GM12878 (cell line): ENCODE measurements at regions not wholly inside any gene's neighbourhood (a gene's known extent, or its start where the extent isn't known, plus 50 kb on each side); places are given as distances from the start of the nearest gene placed in this dataset.

ENCODE experiments used
- CBX5 ChIP-seq: sonication (generic); IDR thresholded peaks from 2 replicates; pipeline ENCODE4 v1.6.1; 2016; ENCODE audit warnings: low read depth, moderate library complexity, mild to moderate bottlenecking, inconsistent platforms
- CREB1 ChIP-seq: IDR thresholded peaks from 2 replicates; pipeline ENCODE4 v1.6.1; 2012; ENCODE audit warnings: low read depth, mild to moderate bottlenecking, inconsistent platforms
- DPF2 ChIP-seq: fragments of 450-650 bp; IDR thresholded peaks from 2 replicates; pipeline ENCODE4 v1.6.1; 2017; ENCODE audit warnings: mild to moderate bottlenecking
- MTA3 ChIP-seq: IDR thresholded peaks from 2 replicates; pipeline ENCODE4 v1.6.1; 2012; ENCODE audit warnings: low read length, inconsistent platforms, borderline replicate concordance
- NFYA ChIP-seq: IDR thresholded peaks from 2 replicates; pipeline ENCODE4 v1.6.1; 2011; ENCODE audit warnings: low read depth, mild to moderate bottlenecking, low read length, improper control_type of control experiment, borderline replicate concordance
- NR2F1 ChIP-seq: fragments of 450-650 bp; conservative IDR thresholded peaks from 2 replicates; pipeline ENCODE4 v1.6.1; 2017; ENCODE audit warnings: mild to moderate bottlenecking
- RBBP5 ChIP-seq: fragments of 200-600 bp; sonication (generic); conservative IDR thresholded peaks from 2 replicates; pipeline ENCODE4 v1.6.1; 2016
- TF ChIP-seq, protein P1 (sequence below): fragments of 450-650 bp; formaldehyde crosslinking; IDR thresholded peaks from 2 replicates; pipeline ENCODE4 v1.4.0; 2020; ENCODE audit warnings: mild to moderate bottlenecking, moderate library complexity
- TF ChIP-seq, protein P2 (sequence below): fragments of 450-650 bp; IDR thresholded peaks from 2 replicates; pipeline ENCODE4 v1.6.1; 2017; ENCODE audit warnings: mild to moderate bottlenecking, moderate library complexity

DNA sequence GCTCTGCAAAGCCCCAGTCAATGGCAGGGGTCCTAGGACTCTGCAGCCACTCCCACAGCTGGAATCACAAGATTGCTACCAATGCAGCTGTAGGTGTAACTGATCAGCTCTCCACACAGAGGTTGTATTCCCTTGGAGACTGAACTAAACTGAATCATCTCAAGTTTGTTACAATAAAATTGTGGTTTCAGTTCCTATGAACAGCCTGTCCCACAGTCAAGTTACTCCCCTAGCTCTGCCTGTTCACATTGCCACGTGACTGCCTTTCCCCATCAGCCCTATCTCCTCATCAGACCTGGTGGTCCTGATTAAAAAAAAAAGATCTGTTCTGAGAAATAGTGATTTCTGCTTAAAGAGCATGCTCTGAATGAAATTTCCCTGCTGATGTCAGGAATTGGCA is 287.9 kb upstream of the NBEA start (continued):
- TF ChIP-seq, protein P1, sequence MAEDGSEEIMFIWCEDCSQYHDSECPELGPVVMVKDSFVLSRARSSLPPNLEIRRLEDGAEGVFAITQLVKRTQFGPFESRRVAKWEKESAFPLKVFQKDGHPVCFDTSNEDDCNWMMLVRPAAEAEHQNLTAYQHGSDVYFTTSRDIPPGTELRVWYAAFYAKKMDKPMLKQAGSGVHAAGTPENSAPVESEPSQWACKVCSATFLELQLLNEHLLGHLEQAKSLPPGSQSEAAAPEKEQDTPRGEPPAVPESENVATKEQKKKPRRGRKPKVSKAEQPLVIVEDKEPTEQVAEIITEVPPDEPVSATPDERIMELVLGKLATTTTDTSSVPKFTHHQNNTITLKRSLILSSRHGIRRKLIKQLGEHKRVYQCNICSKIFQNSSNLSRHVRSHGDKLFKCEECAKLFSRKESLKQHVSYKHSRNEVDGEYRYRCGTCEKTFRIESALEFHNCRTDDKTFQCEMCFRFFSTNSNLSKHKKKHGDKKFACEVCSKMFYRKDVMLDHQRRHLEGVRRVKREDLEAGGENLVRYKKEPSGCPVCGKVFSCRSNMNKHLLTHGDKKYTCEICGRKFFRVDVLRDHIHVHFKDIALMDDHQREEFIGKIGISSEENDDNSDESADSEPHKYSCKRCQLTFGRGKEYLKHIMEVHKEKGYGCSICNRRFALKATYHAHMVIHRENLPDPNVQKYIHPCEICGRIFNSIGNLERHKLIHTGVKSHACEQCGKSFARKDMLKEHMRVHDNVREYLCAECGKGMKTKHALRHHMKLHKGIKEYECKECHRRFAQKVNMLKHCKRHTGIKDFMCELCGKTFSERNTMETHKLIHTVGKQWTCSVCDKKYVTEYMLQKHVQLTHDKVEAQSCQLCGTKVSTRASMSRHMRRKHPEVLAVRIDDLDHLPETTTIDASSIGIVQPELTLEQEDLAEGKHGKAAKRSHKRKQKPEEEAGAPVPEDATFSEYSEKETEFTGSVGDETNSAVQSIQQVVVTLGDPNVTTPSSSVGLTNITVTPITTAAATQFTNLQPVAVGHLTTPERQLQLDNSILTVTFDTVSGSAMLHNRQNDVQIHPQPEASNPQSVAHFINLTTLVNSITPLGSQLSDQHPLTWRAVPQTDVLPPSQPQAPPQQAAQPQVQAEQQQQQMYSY (CRISPR knock-in tag): no peak
- TF ChIP-seq NFYA (no peak), RBBP5 (no peak), MTA3 (no peak), CBX5 (no peak), CREB1 (no peak), NR2F1 (no peak), DPF2 (no peak)
- TF ChIP-seq, protein P2, sequence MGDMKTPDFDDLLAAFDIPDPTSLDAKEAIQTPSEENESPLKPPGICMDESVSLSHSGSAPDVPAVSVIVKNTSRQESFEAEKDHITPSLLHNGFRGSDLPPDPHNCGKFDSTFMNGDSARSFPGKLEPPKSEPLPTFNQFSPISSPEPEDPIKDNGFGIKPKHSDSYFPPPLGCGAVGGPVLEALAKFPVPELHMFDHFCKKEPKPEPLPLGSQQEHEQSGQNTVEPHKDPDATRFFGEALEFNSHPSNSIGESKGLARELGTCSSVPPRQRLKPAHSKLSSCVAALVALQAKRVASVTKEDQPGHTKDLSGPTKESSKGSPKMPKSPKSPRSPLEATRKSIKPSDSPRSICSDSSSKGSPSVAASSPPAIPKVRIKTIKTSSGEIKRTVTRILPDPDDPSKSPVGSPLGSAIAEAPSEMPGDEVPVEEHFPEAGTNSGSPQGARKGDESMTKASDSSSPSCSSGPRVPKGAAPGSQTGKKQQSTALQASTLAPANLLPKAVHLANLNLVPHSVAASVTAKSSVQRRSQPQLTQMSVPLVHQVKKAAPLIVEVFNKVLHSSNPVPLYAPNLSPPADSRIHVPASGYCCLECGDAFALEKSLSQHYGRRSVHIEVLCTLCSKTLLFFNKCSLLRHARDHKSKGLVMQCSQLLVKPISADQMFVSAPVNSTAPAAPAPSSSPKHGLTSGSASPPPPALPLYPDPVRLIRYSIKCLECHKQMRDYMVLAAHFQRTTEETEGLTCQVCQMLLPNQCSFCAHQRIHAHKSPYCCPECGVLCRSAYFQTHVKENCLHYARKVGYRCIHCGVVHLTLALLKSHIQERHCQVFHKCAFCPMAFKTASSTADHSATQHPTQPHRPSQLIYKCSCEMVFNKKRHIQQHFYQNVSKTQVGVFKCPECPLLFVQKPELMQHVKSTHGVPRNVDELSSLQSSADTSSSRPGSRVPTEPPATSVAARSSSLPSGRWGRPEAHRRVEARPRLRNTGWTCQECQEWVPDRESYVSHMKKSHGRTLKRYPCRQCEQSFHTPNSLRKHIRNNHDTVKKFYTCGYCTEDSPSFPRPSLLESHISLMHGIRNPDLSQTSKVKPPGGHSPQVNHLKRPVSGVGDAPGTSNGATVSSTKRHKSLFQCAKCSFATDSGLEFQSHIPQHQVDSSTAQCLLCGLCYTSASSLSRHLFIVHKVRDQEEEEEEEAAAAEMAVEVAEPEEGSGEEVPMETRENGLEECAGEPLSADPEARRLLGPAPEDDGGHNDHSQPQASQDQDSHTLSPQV: no peak
